IMR-90 (cell line): ENCODE measurements at regions not wholly inside any gene's neighbourhood (a gene's known extent, or its start where the extent isn't known, plus 50 kb on each side); places are given as distances from the start of the nearest gene placed in this dataset.

Experiments used
- ATAC-seq: fragments of 200-7000 bp; cut with Tn5 transposase; 2 replicates; pipeline ENCODE4 v1.9.1; 2020; ENCODE audit warnings: low read depth, mild to moderate bottlenecking, moderate library complexity
- BruUV-seq: library from RNA; stranded (reverse); fragments of 400-500 nt; replicated peaks from 2 replicates; lab custom pipeline; 2021; lab: Mats Ljungman, UMichigan
- CTCF ChIA-PET: fragments of 300-600 bp; formaldehyde crosslinking; extraction: SDS; loops from one replicate; lab custom pipeline; 2021; ENCODE audit warnings: antibody characterized with exemption; lab: Yijun Ruan, JAX
- POLR2A ChIA-PET: fragments of 300-600 bp; sonication (Branson Sonifier 250); formaldehyde crosslinking; loops from one replicate; lab custom pipeline; 2022; ENCODE audit warnings: antibody characterized with exemption; ENCODE audit not compliant: unreplicated experiment; lab: Charles Lee
- DNase-seq: peaks from one replicate; pipeline ENCODE4 v3.0.0; 2013
- H2AFZ ChIP-seq: replicated peaks from 2 replicates; pipeline ENCODE3; 2013; ENCODE audit warnings: low read length, mild to moderate bottlenecking; ENCODE audit not compliant: poor library complexity
- H2AK5ac ChIP-seq: 2 replicates; pipeline ENCODE4 v1.6.1; 2013; ENCODE audit warnings: low read depth, low read length, inconsistent platforms
- H2AK9ac ChIP-seq: replicated peaks from 2 replicates; pipeline ENCODE3; 2013; ENCODE audit warnings: mild to moderate bottlenecking, low read depth, low read length, moderate library complexity; ENCODE audit not compliant: poor library complexity
- H2BK120ac ChIP-seq: 2 replicates; pipeline ENCODE4 v1.6.1; 2013; ENCODE audit warnings: low read depth, low read length, inconsistent platforms
- H2BK15ac ChIP-seq: 3 replicates; pipeline ENCODE4 v1.6.1; 2013; ENCODE audit warnings: low read depth, low read length, inconsistent platforms
- H2BK20ac ChIP-seq: 2 replicates; pipeline ENCODE4 v1.6.1; 2013; ENCODE audit warnings: low read depth, mild to moderate bottlenecking, inconsistent platforms, low read length, moderate library complexity
- H2BK5ac ChIP-seq: 2 replicates; pipeline ENCODE4 v1.6.1; 2013; ENCODE audit warnings: mild to moderate bottlenecking, low read depth, low read length, inconsistent platforms; ENCODE audit not compliant: poor library complexity, severe bottlenecking
- H3K14ac ChIP-seq: replicated peaks from 2 replicates; pipeline ENCODE4 v1.6.1; 2013; ENCODE audit warnings: low read depth, low read length, inconsistent platforms
- H3K18ac ChIP-seq: 2 replicates; pipeline ENCODE4 v1.6.1; 2013; ENCODE audit warnings: low read depth, low read length, control low read depth
- H3K23ac ChIP-seq: 2 replicates; pipeline ENCODE4 v1.6.1; 2013; ENCODE audit warnings: low read depth, low read length, inconsistent platforms
- H3K27ac ChIP-seq: 2 replicates; pipeline ENCODE4 v1.5.1; 2013; ENCODE audit warnings: mild to moderate bottlenecking, control low read depth, low read length; ENCODE audit not compliant: insufficient read depth
- H3K27me3 ChIP-seq: 2 replicates; pipeline ENCODE4 v1.6.1; 2013; ENCODE audit warnings: low read length; ENCODE audit not compliant: control insufficient read depth, insufficient read depth
- H3K36me3 ChIP-seq: 2 replicates; pipeline ENCODE4 v1.6.1; 2013; ENCODE audit warnings: low read length, mixed read lengths; ENCODE audit not compliant: control insufficient read depth, insufficient read depth
- H3K4ac ChIP-seq: 2 replicates; pipeline ENCODE4 v1.6.1; 2013; ENCODE audit warnings: low read depth, low read length, inconsistent platforms
- H3K4me1 ChIP-seq: 2 replicates; pipeline ENCODE4 v1.6.1; 2013; ENCODE audit warnings: low read length, mixed read lengths; ENCODE audit not compliant: control insufficient read depth, insufficient read depth
- H3K4me2 ChIP-seq: 2 replicates; pipeline ENCODE4 v1.6.1; 2013; ENCODE audit warnings: low read depth, mild to moderate bottlenecking, control low read depth, low read length, moderate library complexity
- H3K4me3 ChIP-seq: 2 replicates; pipeline ENCODE4 v1.5.1; 2013; ENCODE audit warnings: low read depth, mild to moderate bottlenecking, control low read depth, low read length, moderate library complexity; ENCODE audit not compliant: insufficient read depth
- H3K56ac ChIP-seq: 2 replicates; pipeline ENCODE4 v1.6.1; 2013; ENCODE audit warnings: low read length, inconsistent platforms; ENCODE audit not compliant: insufficient read depth; ENCODE audit errors: extremely low read depth
- H3K79me1 ChIP-seq, 2 experiments: 2 replicates each; pipeline ENCODE4 v1.6.1; 2013; ENCODE audit warnings: low read length in 2 of 2, inconsistent platforms in 1 of 2, low read depth in 1 of 2
- H3K9ac ChIP-seq: 2 replicates; pipeline ENCODE4 v1.6.1; 2013; ENCODE audit warnings: low read depth, low read length, control low read depth
- H3K9me1 ChIP-seq: 2 replicates; pipeline ENCODE4 v1.6.1; 2013; ENCODE audit warnings: low read length, inconsistent platforms; ENCODE audit not compliant: insufficient read depth
- H3K9me3 ChIP-seq: 2 replicates; pipeline ENCODE4 v1.6.1; 2013; ENCODE audit warnings: low read length; ENCODE audit not compliant: control insufficient read depth, insufficient read depth
- H4K20me1 ChIP-seq: 2 replicates; pipeline ENCODE4 v1.6.1; 2013; ENCODE audit warnings: low read length, inconsistent platforms; ENCODE audit not compliant: insufficient read depth
- H4K5ac ChIP-seq: 2 replicates; pipeline ENCODE4 v1.6.1; 2013; ENCODE audit warnings: mild to moderate bottlenecking, low read depth, low read length, control low read depth
- H4K8ac ChIP-seq, 2 experiments: 2 replicates each; pipeline ENCODE4 v1.6.1; 2013; ENCODE audit warnings: low read depth in 2 of 2, low read length in 2 of 2, control low read depth in 1 of 2, inconsistent platforms in 1 of 2
- H4K91ac ChIP-seq: 2 replicates; pipeline ENCODE4 v1.6.1; 2013; ENCODE audit warnings: low read depth, low read length, inconsistent platforms; ENCODE audit not compliant: insufficient read depth
- BHLHE40 ChIP-seq: fragments of 150-350 bp; IDR thresholded peaks from 2 replicates; pipeline ENCODE4 v1.6.1; 2016; ENCODE audit warnings: mild to moderate bottlenecking, low read depth, low read length
- CEBPB ChIP-seq: IDR thresholded peaks from 2 replicates; pipeline ENCODE4 v1.6.1; 2012; ENCODE audit warnings: low read depth, low read length, improper control_type of control experiment
- CHD1 ChIP-seq: IDR thresholded peaks from 2 replicates; pipeline ENCODE4 v1.6.1; 2012; ENCODE audit warnings: low read depth, low read length, improper control_type of control experiment
- CTCF ChIP-seq: conservative IDR thresholded peaks from 2 replicates; pipeline ENCODE4 v1.5.1; 2012; ENCODE audit warnings: mild to moderate bottlenecking, low read depth, low read length, improper control_type of control experiment
- ELK1 ChIP-seq: fragments of 150-350 bp; IDR thresholded peaks from 2 replicates; pipeline ENCODE4 v1.6.1; 2016; ENCODE audit warnings: low read depth, mild to moderate bottlenecking, low read length, moderate library complexity, borderline replicate concordance
- FOS ChIP-seq: fragments of 150-350 bp; IDR thresholded peaks from 2 replicates; pipeline ENCODE4 v1.6.1; 2016; ENCODE audit warnings: low read depth, low read length
- MAFK ChIP-seq: IDR thresholded peaks from 2 replicates; pipeline ENCODE4 v1.6.1; 2012; ENCODE audit warnings: low read depth, low read length, improper control_type of control experiment
- MAZ ChIP-seq: IDR thresholded peaks from 2 replicates; pipeline ENCODE4 v1.6.1; 2012; ENCODE audit warnings: low read depth, mild to moderate bottlenecking, low read length, improper control_type of control experiment, moderate library complexity, borderline replicate concordance
- MXI1 ChIP-seq: IDR thresholded peaks from 2 replicates; pipeline ENCODE4 v1.6.1; 2012; ENCODE audit warnings: low read depth, mild to moderate bottlenecking, low read length, moderate library complexity, borderline replicate concordance
- NFE2L2 ChIP-seq: fragments of 150-350 bp; IDR thresholded peaks from 2 replicates; pipeline ENCODE4 v1.6.1; 2016; ENCODE audit warnings: low read depth, mild to moderate bottlenecking, low read length
- POLR2A ChIP-seq: IDR thresholded peaks from 2 replicates; pipeline ENCODE4 v1.6.1; 2012; ENCODE audit warnings: mild to moderate bottlenecking, low read depth, low read length
- RAD21 ChIP-seq: IDR thresholded peaks from 2 replicates; pipeline ENCODE4 v1.6.1; 2012; ENCODE audit warnings: low read length, improper control_type of control experiment
- RCOR1 ChIP-seq: IDR thresholded peaks from 2 replicates; pipeline ENCODE4 v1.6.1; 2012; ENCODE audit warnings: mild to moderate bottlenecking, low read length, improper control_type of control experiment; ENCODE audit not compliant: insufficient replicate concordance
- RFX5 ChIP-seq: IDR thresholded peaks from 2 replicates; pipeline ENCODE4 v1.8.0; 2012; ENCODE audit warnings: low read depth, mild to moderate bottlenecking, low read length, moderate library complexity
- SMC3 ChIP-seq: fragments of 150-350 bp; IDR thresholded peaks from 2 replicates; pipeline ENCODE4 v1.6.1; 2016; ENCODE audit warnings: low read depth, mild to moderate bottlenecking, antibody characterized with exemption, low read length, moderate library complexity
- USF2 ChIP-seq: fragments of 150-350 bp; IDR thresholded peaks from 2 replicates; pipeline ENCODE4 v1.6.1; 2017; ENCODE audit warnings: mild to moderate bottlenecking, antibody characterized with exemption, low read length, low read depth
- WGBS, 2 experiments: methylation state at CpG; one replicate each; pipeline versions ENCODE4 v1.1.5 to v1.1.7; 2013; ENCODE audit warnings: missing lambda C conversion rate in 2 of 2; ENCODE audit not compliant: insufficient read length in 1 of 2; ENCODE audit errors: extremely low coverage in 2 of 2; 5-methylcytosine and 5-hydroxymethylcytosine counted together
- dilution Hi-C: fragments of 300-500 bp; cut with HindIII; formaldehyde crosslinking; loops from one replicate; pipeline ENCODE4 v1.14.3; 2018; ENCODE audit warnings: low sequenced_read_pairs; ENCODE audit not compliant: unreplicated experiment
- in situ Hi-C: fragments of 300-500 bp; cut with MboI; formaldehyde crosslinking; loops from 3 replicates; pipeline ENCODE4 v1.14.3; 2019; ENCODE audit warnings: low sequenced_read_pairs, inconsistent platforms, mixed read lengths
- intact Hi-C: fragments of 100-400 bp; cut with micrococcal nuclease; formaldehyde crosslinking; loops from 2 replicates; pipeline ENCODE4 v1.10.0; 2022

GRCh38 chr18:35919179-35919578 is 53.3 kb upstream of the RMP24 start:
- H4K5ac ChIP-seq = no peak overlapping the region
- 17% methylated on average over 1 of the region's 2 CpGs; no CpG with 5 or more reads in 1 of the 2 experiments for WGBS, 2 experiments
- no TSS peak for BruUV-seq
- no peak overlapping the region for H4K8ac ChIP-seq
- ChIA-PET POLR2A (no interaction called here), CTCF (no interaction called here)
- H3K27me3 ChIP-seq = peaks cover 15% of the 10 kb centered on the region
- intact Hi-C loops = no loop called here
- H4K91ac ChIP-seq = no peak overlapping the region
- no peaks in the 10 kb centered on the region for H3K36me3 ChIP-seq
- H3K27ac ChIP-seq = no peak overlapping the region
- no peak overlapping the region for H2AFZ ChIP-seq
- dilution Hi-C loops = no loop called here
- H3K18ac ChIP-seq = no peak overlapping the region
- H3K9me3 ChIP-seq = no peaks in the 10 kb centered on the region
- no peak overlapping the region for H3K9ac ChIP-seq
- H4K20me1 ChIP-seq = no peaks in the 10 kb centered on the region
- no peak overlapping the region for H3K4me2 ChIP-seq
- no peak for TF ChIP-seq CHD1
- TF ChIP-seq MAFK = no peak
- TF ChIP-seq NFE2L2 = no peak
- TF ChIP-seq RAD21 = no peak
- no peak for TF ChIP-seq USF2
- no peak for TF ChIP-seq MAZ
- TF ChIP-seq CEBPB = no peak
- TF ChIP-seq SMC3 = no peak
- TF ChIP-seq FOS = no peak
- TF ChIP-seq BHLHE40 = no peak
- no peak for TF ChIP-seq POLR2A
- no peak for TF ChIP-seq ELK1
- no peak for TF ChIP-seq RFX5
- no peak for TF ChIP-seq RCOR1
- no peak for TF ChIP-seq MXI1
- no peak for TF ChIP-seq CTCF
- in situ Hi-C loops = no loop called here
- H2BK15ac ChIP-seq = no peak overlapping the region
- H2BK120ac ChIP-seq = no peak overlapping the region
- H2BK20ac ChIP-seq = no peak overlapping the region
- no peak overlapping the region for H3K4ac ChIP-seq
- no peak overlapping the region for H3K4me3 ChIP-seq
- no peak overlapping the region for H2AK5ac ChIP-seq
- no peak overlapping the region for H3K14ac ChIP-seq
- no peaks in the 10 kb centered on the region for H3K9me1 ChIP-seq
- no peaks in the 10 kb centered on the region for H3K79me1 ChIP-seq
- no peak for DNase-seq
- no peak overlapping the region for H3K56ac ChIP-seq
- H3K23ac ChIP-seq = no peak overlapping the region
- H2AK9ac ChIP-seq = no peak overlapping the region
- ATAC-seq = no peak
- no peaks in the 10 kb centered on the region for H3K4me1 ChIP-seq
- no peak overlapping the region for H2BK5ac ChIP-seq
